ENCODE measurements at regions not wholly inside any gene's neighbourhood (a gene's known extent, or its start where the extent isn't known, plus 50 kb on each side); places are given as distances from the start of the nearest gene placed in this dataset.
"Not testable (repeated sequence)": the region's sequence is repeated elsewhere in the genome, so short reads cannot be mapped to it uniquely, and the experiment has no call there.

- Histone ChIP-seq H3K4me1 (ENCODE audit: insufficient read depth, low read length) (no peaks in the 10 kb centered on the region), H3K27ac (ENCODE audit: low read depth, low read length) (no peak overlapping the region), H3K9me3 (ENCODE audit: control insufficient read depth in 1 of 2, low read length in 2 of 2) (no peaks in the 10 kb centered on the region), H3K27me3 (ENCODE audit: insufficient read depth, low read length) (no peaks in the 10 kb centered on the region), H3K36me3 (ENCODE audit: insufficient read depth, low read length) (no peaks in the 10 kb centered on the region), H3K4me3 (ENCODE audit: low read length in 2 of 2) (no peak overlapping the region)
- H3K27ac Mint-ChIP-seq: no peak overlapping the region
- no peak overlapping the region for H3K4me3 Mint-ChIP-seq
- H3K4me1 Mint-ChIP-seq: no peaks in the 10 kb centered on the region
- DNase-seq: no peak
- H3K27me3 Mint-ChIP-seq: no peaks in the 10 kb centered on the region
- POLR2A ChIA-PET (ENCODE audit: partially characterized antibody): no interaction called here
- peaks cover 2 to 10% (median 6%) of the 10 kb centered on the region in 8 donors for H3K9me3 Mint-ChIP-seq
- intact Hi-C loops (cut with micrococcal nuclease): no loop called here
- no peaks in the 10 kb centered on the region for H3K36me3 Mint-ChIP-seq
- CTCF ChIA-PET (ENCODE audit: partially characterized antibody): no interaction called here
Measured at GRCh38 chr7:132004529-132004928, 448.1 kb upstream of the PODXL start.

- Histone ChIP-seq H3K4me1 (ENCODE audit: insufficient read depth, low read length) (no peaks in the 10 kb centered on the region), H3K4me3 (ENCODE audit: low read length in 2 of 2) (no peak overlapping the region), H3K9me3 (ENCODE audit: control insufficient read depth in 1 of 2, low read length in 2 of 2) (no peaks in the 10 kb centered on the region), H3K36me3 (ENCODE audit: insufficient read depth, low read length) (no peaks in the 10 kb centered on the region), H3K27me3 (ENCODE audit: insufficient read depth, low read length) (no peaks in the 10 kb centered on the region), H3K27ac (ENCODE audit: low read depth, low read length) (no peak overlapping the region)
- DNase-seq: no peak
- H3K27ac Mint-ChIP-seq: no peak overlapping the region
- no peak overlapping the region for H3K4me3 Mint-ChIP-seq
- H3K27me3 Mint-ChIP-seq: no peaks in the 10 kb centered on the region
- CTCF ChIA-PET (ENCODE audit: partially characterized antibody): no interaction called here
- intact Hi-C loops (cut with micrococcal nuclease): no loop called here
- H3K9me3 Mint-ChIP-seq: peaks cover 0 to 2% (median 0%) of the 10 kb centered on the region in 8 donors
- H3K4me1 Mint-ChIP-seq: no peaks in the 10 kb centered on the region
- POLR2A ChIA-PET (ENCODE audit: partially characterized antibody): no interaction called here
- no peaks in the 10 kb centered on the region for H3K36me3 Mint-ChIP-seq
Measured at GRCh38 chr7:132002343-132002968, 446.0 kb upstream of the PODXL start.

- Histone ChIP-seq H3K36me3 (ENCODE audit: insufficient read depth, low read length) (no peaks in the 10 kb centered on the region), H3K4me1 (ENCODE audit: insufficient read depth, low read length) (no peaks in the 10 kb centered on the region), H3K9me3 (ENCODE audit: control insufficient read depth in 1 of 2, low read length in 2 of 2) (no peaks in the 10 kb centered on the region), H3K27ac (ENCODE audit: low read depth, low read length) (no peak overlapping the region), H3K4me3 (ENCODE audit: low read length in 2 of 2) (no peak overlapping the region), H3K27me3 (ENCODE audit: insufficient read depth, low read length) (no peaks in the 10 kb centered on the region)
- ChIA-PET CTCF (ENCODE audit: partially characterized antibody) (no interaction called here), POLR2A (ENCODE audit: partially characterized antibody) (no interaction called here)
- Mint-ChIP-seq H3K9me3 (no peaks in the 10 kb centered on the region), H3K27ac (no peak overlapping the region), H3K36me3 (no peaks in the 10 kb centered on the region), H3K4me3 (no peak overlapping the region), H3K27me3 (no peaks in the 10 kb centered on the region), H3K4me1 (no peaks in the 10 kb centered on the region)
- DNase-seq: no peak
- intact Hi-C loops (cut with micrococcal nuclease): no loop called here
Measured at GRCh38 chr7:132001146-132001545, 444.7 kb upstream of the PODXL start.

- Histone ChIP-seq H3K4me1 (ENCODE audit: insufficient read depth, low read length) (no peaks in the 10 kb centered on the region), H3K27me3 (ENCODE audit: insufficient read depth, low read length) (no peaks in the 10 kb centered on the region), H3K4me3 (ENCODE audit: low read length in 2 of 2) (no peak overlapping the region), H3K36me3 (ENCODE audit: insufficient read depth, low read length) (no peaks in the 10 kb centered on the region), H3K27ac (ENCODE audit: low read depth, low read length) (no peak overlapping the region), H3K9me3 (ENCODE audit: control insufficient read depth in 1 of 2, low read length in 2 of 2) (no peaks in the 10 kb centered on the region)
- CTCF ChIA-PET (ENCODE audit: partially characterized antibody): no interaction called here
- DNase-seq: no peak
- H3K27me3 Mint-ChIP-seq: no peaks in the 10 kb centered on the region
- H3K4me3 Mint-ChIP-seq: no peak overlapping the region
- H3K36me3 Mint-ChIP-seq: no peaks in the 10 kb centered on the region
- H3K4me1 Mint-ChIP-seq: no peaks in the 10 kb centered on the region
- intact Hi-C loops (cut with micrococcal nuclease): no loop called here
- H3K27ac Mint-ChIP-seq: no peak overlapping the region
- POLR2A ChIA-PET (ENCODE audit: partially characterized antibody): no interaction called here
- no peaks in the 10 kb centered on the region for H3K9me3 Mint-ChIP-seq
Measured at GRCh38 chr7:131999193-131999592, 442.8 kb upstream of the PODXL start.

- POLR2A ChIA-PET (ENCODE audit: partially characterized antibody): no interaction called here
- no peak overlapping the region for H3K4me3 Mint-ChIP-seq
- Histone ChIP-seq H3K36me3 (ENCODE audit: insufficient read depth, low read length) (no peaks in the 10 kb centered on the region), H3K9me3 (ENCODE audit: control insufficient read depth in 1 of 2, low read length in 2 of 2) (no peaks in the 10 kb centered on the region), H3K27me3 (ENCODE audit: insufficient read depth, low read length) (no peaks in the 10 kb centered on the region), H3K4me3 (ENCODE audit: low read length in 2 of 2) (no peak overlapping the region), H3K4me1 (ENCODE audit: insufficient read depth, low read length) (no peaks in the 10 kb centered on the region), H3K27ac (ENCODE audit: low read depth, low read length) (no peak overlapping the region)
- DNase-seq: no peak
- CTCF ChIA-PET (ENCODE audit: partially characterized antibody): no interaction called here
- no peaks in the 10 kb centered on the region for H3K4me1 Mint-ChIP-seq
- H3K9me3 Mint-ChIP-seq: peaks cover 0 to 6% (median 0%) of the 10 kb centered on the region in 8 donors
- no peaks in the 10 kb centered on the region for H3K36me3 Mint-ChIP-seq
- no peak overlapping the region for H3K27ac Mint-ChIP-seq
- H3K27me3 Mint-ChIP-seq: peaks cover 0 to 5% of the 10 kb centered on the region in 2 donors
- intact Hi-C loops (cut with micrococcal nuclease): no loop called here
Measured at GRCh38 chr7:131995324-131995723, 438.9 kb upstream of the PODXL start.

- intact Hi-C loops (cut with micrococcal nuclease); H3K9me3 Mint-ChIP-seq; H3K9me3 ChIP-seq (ENCODE audit: control insufficient read depth in 1 of 2, low read length in 2 of 2); H3K36me3 Mint-ChIP-seq; H3K4me1 ChIP-seq (ENCODE audit: insufficient read depth, low read length); DNase-seq; H3K27ac Mint-ChIP-seq; H3K27me3 Mint-ChIP-seq; H3K27me3 ChIP-seq (ENCODE audit: insufficient read depth, low read length); POLR2A ChIA-PET (ENCODE audit: partially characterized antibody); CTCF ChIA-PET (ENCODE audit: partially characterized antibody); H3K36me3 ChIP-seq (ENCODE audit: insufficient read depth, low read length); H3K27ac ChIP-seq (ENCODE audit: low read depth, low read length); H3K4me3 Mint-ChIP-seq; H3K4me3 ChIP-seq (ENCODE audit: low read length in 2 of 2); H3K4me1 Mint-ChIP-seq: not testable (repeated sequence)
Measured at GRCh38 chr7:131981069-131981468, 424.6 kb upstream of the PODXL start.

- DNase-seq; H3K27ac Mint-ChIP-seq; H3K4me1 Mint-ChIP-seq; H3K4me1 ChIP-seq (ENCODE audit: insufficient read depth, low read length); intact Hi-C loops (cut with micrococcal nuclease); H3K4me3 ChIP-seq (ENCODE audit: low read length in 2 of 2); H3K4me3 Mint-ChIP-seq; H3K36me3 Mint-ChIP-seq; H3K36me3 ChIP-seq (ENCODE audit: insufficient read depth, low read length); CTCF ChIA-PET (ENCODE audit: partially characterized antibody); H3K27me3 ChIP-seq (ENCODE audit: insufficient read depth, low read length); H3K27ac ChIP-seq (ENCODE audit: low read depth, low read length); H3K27me3 Mint-ChIP-seq; POLR2A ChIA-PET (ENCODE audit: partially characterized antibody); H3K9me3 Mint-ChIP-seq; H3K9me3 ChIP-seq (ENCODE audit: control insufficient read depth in 1 of 2, low read length in 2 of 2): not testable (repeated sequence)
Measured at GRCh38 chr7:131978118-131978517, 421.7 kb upstream of the PODXL start.

GRCh38 chr7:131976411-131976810 lies 420.0 kb upstream of the PODXL start:
- H3K9me3 ChIP-seq (ENCODE audit: control insufficient read depth in 1 of 2, low read length in 2 of 2): no peaks in the 10 kb centered on the region
- peaks cover 0 to 1% (median 0%) of the 10 kb centered on the region in 8 donors for H3K9me3 Mint-ChIP-seq
- H3K4me1 Mint-ChIP-seq: no peaks in the 10 kb centered on the region
- H3K27me3 Mint-ChIP-seq: peaks cover 1 to 3% of the 10 kb centered on the region in 2 donors
- no peak overlapping the region for H3K27ac Mint-ChIP-seq
- CTCF ChIA-PET (ENCODE audit: partially characterized antibody): no interaction called here
- no peaks in the 10 kb centered on the region for H3K27me3 ChIP-seq (ENCODE audit: insufficient read depth, low read length)
- H3K36me3 ChIP-seq (ENCODE audit: insufficient read depth, low read length): no peaks in the 10 kb centered on the region
- no peaks in the 10 kb centered on the region for H3K4me1 ChIP-seq (ENCODE audit: insufficient read depth, low read length)
- POLR2A ChIA-PET (ENCODE audit: partially characterized antibody): no interaction called here
- no peak overlapping the region for H3K4me3 Mint-ChIP-seq
- DNase-seq: no peak
- intact Hi-C loops (cut with micrococcal nuclease): no loop called here
- H3K36me3 Mint-ChIP-seq: no peaks in the 10 kb centered on the region
- no peak overlapping the region for H3K4me3 ChIP-seq (ENCODE audit: low read length in 2 of 2)
- no peak overlapping the region for H3K27ac ChIP-seq (ENCODE audit: low read depth, low read length)

Data from CD4-positive, alpha-beta memory T cell (primary cell).